ENCODE measurements at regions not wholly inside any gene's neighbourhood (a gene's known extent, or its start where the extent isn't known, plus 50 kb on each side); places are given as distances from the start of the nearest gene placed in this dataset.
A peak's percentile ranks its signal among the peaks of the same experiment; 100 is the strongest.

- Histone ChIP-seq H3K36me3 (no peaks in the 10 kb centered on the region), H3K9me3 (peaks cover 0 to 25% (median 2%) of the 10 kb centered on the region in 4 donors), H3K27me3 (no peaks in the 10 kb centered on the region), H3K27ac (no peak overlapping the region), H3K4me1 (peaks cover 0 to 21% (median 14%) of the 10 kb centered on the region in 4 donors), H3K4me3 (no peak overlapping the region)
- no peak for TF ChIP-seq CTCF (IDR thresholded peaks at IDR 0.05)
- no peak for TF ChIP-seq POLR2A (IDR thresholded peaks at IDR 0.05)
- TF ChIP-seq EP300 (IDR thresholded peaks at IDR 0.05): no peak
- no peak for TF ChIP-seq POLR2AphosphoS5 (IDR thresholded peaks at IDR 0.05)
- no peak for DNase-seq
- intact Hi-C loops (cut with DNase I; ENCODE audit: low total_unique reads): no loop called here
- 83 to 88% (median 87%) methylated on average over 5 of the region's 5 CpGs for WGBS, 5 donors
These were observed 209.9 kb downstream of the COL4A1 start for GRCh38 chr13:110097013-110097412.

GRCh38 chr13:110092831-110093247 is 214.1 kb downstream of the COL4A1 start:
- H3K4me1 ChIP-seq: peaks cover 0 to 21% (median 14%) of the 10 kb centered on the region in 4 donors
- H3K4me3 ChIP-seq: no peak overlapping the region
- intact Hi-C loops (cut with DNase I; ENCODE audit: low total_unique reads): no loop called here
- no peaks in the 10 kb centered on the region for H3K9me3 ChIP-seq
- no peak for DNase-seq
- H3K27me3 ChIP-seq: no peaks in the 10 kb centered on the region
- TF ChIP-seq CTCF (IDR thresholded peaks at IDR 0.05) (no peak), EP300 (IDR thresholded peaks at IDR 0.05) (no peak), POLR2A (IDR thresholded peaks at IDR 0.05) (no peak), POLR2AphosphoS5 (IDR thresholded peaks at IDR 0.05) (no peak)
- H3K27ac ChIP-seq: no peak overlapping the region
- no peaks in the 10 kb centered on the region for H3K36me3 ChIP-seq
- 0 to 100% (median 48%) methylated on average over 1 of the region's 1 CpG for WGBS, 5 donors

- H3K36me3 ChIP-seq: no peaks in the 10 kb centered on the region
- DNase-seq: no peak
- H3K4me3 ChIP-seq: no peak overlapping the region
- H3K9me3 ChIP-seq: peaks cover 0 to 12% (median 8%) of the 10 kb centered on the region in 4 donors
- H3K27me3 ChIP-seq: no peaks in the 10 kb centered on the region
- peaks cover 0 to 13% (median 7%) of the 10 kb centered on the region in 4 donors for H3K4me1 ChIP-seq
- H3K27ac ChIP-seq: no peak overlapping the region
- no peak for TF ChIP-seq POLR2AphosphoS5 (IDR thresholded peaks at IDR 0.05)
- no peak for TF ChIP-seq POLR2A (IDR thresholded peaks at IDR 0.05)
- TF ChIP-seq EP300 (IDR thresholded peaks at IDR 0.05): no peak
- peak in 2 of 7 experiments; percentile 7 to 31 for TF ChIP-seq CTCF (IDR thresholded peaks at IDR 0.05)
- intact Hi-C loops (cut with DNase I; ENCODE audit: low total_unique reads): no loop called here
- 74 to 83% (median 76%) methylated on average over 4 of the region's 4 CpGs for WGBS, 5 donors
These were observed 217.1 kb downstream of the COL4A1 start for GRCh38 chr13:110089815-110090214.

GRCh38 chr13:110089100-110089499 is 217.9 kb downstream of the COL4A1 start:
- Histone ChIP-seq H3K4me3 (no peak overlapping the region), H3K27me3 (no peaks in the 10 kb centered on the region), H3K36me3 (no peaks in the 10 kb centered on the region), H3K9me3 (peaks cover 0 to 12% (median 8%) of the 10 kb centered on the region in 4 donors), H3K27ac (no peak overlapping the region), H3K4me1 (peaks cover 0 to 6% (median 3%) of the 10 kb centered on the region in 4 donors)
- intact Hi-C loops (cut with DNase I; ENCODE audit: low total_unique reads): no loop called here
- TF ChIP-seq POLR2AphosphoS5 (IDR thresholded peaks at IDR 0.05): no peak
- no peak for TF ChIP-seq CTCF (IDR thresholded peaks at IDR 0.05)
- TF ChIP-seq EP300 (IDR thresholded peaks at IDR 0.05): no peak
- no peak for TF ChIP-seq POLR2A (IDR thresholded peaks at IDR 0.05)
- no peak for DNase-seq
